ENCODE measurements at regions not wholly inside any gene's neighbourhood (a gene's known extent, or its start where the extent isn't known, plus 50 kb on each side); places are given as distances from the start of the nearest gene placed in this dataset.
"Not testable (repeated sequence)": the region's sequence is repeated elsewhere in the genome, so short reads cannot be mapped to it uniquely, and the experiment has no call there.

DNA sequence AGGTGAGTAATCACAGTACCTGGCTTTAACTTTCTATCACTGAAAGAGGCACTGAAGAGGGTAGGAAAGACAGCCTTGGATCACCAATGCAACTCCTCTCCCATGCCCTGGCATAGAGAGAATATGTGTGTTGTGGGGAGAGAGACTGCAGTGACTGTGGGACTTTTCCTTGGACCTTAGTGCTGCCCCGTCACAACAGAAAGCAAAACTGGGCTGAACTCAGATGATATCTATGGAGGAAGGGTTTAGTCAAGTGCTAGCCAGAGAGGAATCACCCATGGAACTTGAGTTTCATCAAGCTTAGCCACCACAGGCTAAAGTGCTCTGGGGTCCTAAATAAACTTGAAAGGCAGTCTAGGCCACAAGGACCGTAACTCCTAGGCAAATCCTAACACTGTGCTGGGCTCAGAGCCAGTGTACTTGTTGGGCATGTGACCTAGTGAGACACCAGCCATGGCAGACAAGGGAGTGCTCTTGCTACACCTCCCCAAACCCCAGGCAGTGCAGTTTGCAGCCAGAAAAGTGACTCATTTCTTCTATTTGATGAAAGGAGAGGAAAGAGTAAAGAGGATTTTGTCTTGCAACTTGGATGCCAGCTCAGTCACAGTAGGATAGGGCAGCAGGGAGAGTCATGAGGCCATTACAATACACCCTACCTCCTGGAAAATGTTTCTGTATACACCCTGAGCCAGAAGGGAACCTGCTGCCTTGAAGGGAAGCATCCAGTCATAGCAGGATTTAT is 105.8 kb upstream of the SPOPL start:
- DNase-seq = peak; percentile 39

DNA sequence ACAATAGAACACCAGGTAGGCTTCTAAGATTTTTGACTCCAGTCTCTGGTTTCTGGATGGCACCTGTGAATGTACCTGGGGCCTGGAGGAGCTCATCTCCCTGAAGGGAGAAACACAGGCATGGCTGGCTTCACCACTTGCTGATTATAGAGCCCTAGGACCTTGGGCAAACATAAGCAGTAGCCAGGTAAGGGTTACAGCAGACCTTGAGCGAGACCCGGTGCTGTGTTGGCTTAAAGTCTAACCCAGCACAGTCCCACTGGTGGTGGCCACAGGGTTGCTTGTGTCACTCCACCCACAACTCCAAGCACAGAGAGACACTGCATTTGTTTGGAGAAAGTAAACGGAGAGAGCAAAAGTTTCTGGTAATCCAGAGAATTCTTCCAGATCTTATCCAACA is 104.7 kb upstream of the SPOPL start:
- DNase-seq = no peak

DNA sequence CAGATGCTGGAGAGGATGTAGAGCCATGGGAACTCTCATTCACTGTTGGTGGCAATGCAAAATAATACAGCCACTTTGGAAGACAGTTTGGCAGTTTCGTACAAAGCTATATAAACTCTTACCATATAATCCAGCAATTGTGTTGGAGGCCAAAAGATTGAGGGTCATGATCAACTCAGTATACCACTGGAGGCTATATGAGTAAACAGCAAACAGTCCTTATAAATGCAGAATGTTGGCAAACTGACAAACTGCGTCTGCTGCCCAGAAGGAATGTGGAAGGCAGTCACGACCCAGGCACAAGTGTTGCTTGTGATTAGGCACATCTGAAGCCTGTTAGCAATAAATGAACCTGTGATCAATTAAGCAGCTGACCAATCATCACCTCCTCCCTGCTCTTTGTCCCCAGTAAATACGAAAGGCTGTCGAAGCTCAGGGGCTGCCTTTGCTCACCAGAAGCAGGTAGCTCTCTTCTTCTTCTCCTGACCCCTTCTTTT is 98.1 kb upstream of the SPOPL start:
- no peak for DNase-seq

DNA sequence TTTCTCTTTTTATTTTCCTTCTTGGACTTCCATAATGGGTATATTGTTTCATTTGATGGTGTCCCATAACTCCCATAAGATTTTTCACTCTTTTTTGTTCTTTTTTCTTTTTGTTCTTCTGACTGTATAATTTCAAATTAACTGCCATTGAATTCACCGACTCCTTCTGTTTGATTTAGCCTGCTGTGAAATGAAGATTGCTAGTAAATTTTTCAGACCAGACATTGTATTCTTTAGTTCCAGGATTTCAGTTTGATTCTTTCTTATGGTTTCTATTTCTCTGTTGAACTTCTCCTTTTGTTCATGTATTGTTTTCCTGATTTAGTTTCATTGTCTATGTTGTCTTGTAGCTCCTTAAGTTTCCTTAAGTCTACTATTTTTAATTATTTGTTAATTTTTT is 87.6 kb upstream of the SPOPL start:
- DNase-seq = no peak

DNA sequence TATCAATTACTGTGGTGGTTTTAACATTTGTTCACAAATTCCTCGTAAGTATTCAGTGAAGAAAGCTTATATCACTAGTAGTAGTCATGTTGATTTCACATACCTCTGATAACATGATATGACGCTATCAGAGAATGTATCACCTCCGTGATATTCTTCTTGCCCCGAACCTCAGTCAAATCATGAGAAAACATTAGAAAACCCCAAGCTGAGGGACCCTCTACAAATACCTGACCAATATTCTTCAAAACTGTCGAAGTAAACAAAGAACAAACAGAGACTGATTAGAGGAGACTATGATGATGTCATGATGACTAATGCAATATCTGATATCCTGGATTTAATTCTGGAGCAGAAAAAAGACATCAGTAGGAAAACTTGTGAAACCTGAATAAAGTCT is 85.6 kb upstream of the SPOPL start:
- no peak for DNase-seq

DNA sequence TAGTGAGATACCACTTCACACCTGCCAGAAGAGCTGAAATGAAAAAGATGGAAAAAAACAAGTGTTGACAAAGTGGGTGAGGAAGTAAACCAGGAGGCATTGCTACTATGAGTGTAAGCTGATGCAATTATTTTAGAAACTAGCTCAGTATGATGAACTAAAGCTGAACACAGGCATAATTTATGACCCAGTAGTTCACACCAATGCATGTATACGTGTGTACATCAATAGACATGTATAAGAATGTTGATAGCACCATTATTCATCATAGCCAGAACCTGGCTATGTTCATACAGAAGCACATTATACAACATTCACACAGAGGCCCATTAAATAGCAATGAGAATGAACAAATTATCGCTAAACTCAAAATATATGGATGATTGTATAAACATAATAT is 83.1 kb upstream of the SPOPL start:
- DNase-seq = no peak

DNA sequence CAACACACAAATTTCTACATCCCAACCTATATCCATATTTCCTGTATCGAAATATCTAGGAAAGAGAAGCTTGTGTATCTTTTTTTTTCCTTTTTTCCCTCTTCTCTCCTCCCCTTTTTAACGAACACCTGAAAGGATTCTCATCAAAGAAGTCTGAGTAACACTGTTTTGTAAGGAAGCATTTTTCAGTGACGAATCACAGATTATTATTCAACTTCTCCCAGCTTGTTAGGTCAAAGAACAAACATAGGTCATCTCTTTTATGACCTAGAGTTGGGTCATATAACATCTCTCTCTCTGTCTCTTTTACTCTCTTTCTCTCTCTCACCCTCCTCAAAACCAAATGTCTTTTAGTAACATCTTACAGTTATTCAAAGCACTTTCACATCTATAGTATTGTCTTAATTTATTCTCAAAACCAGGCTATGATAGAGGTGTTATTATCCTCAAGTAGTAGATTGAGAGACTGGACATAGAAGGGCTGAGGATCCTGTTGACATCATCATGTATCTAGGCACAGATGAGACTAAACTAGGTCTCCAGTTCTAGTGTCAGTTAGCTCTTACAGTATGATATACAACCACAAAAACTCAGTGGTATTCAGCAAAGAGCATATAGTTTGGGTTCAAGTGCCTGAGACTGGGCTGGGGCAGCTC is 80.1 kb upstream of the SPOPL start:
- peak; percentile 28 for DNase-seq

DNA sequence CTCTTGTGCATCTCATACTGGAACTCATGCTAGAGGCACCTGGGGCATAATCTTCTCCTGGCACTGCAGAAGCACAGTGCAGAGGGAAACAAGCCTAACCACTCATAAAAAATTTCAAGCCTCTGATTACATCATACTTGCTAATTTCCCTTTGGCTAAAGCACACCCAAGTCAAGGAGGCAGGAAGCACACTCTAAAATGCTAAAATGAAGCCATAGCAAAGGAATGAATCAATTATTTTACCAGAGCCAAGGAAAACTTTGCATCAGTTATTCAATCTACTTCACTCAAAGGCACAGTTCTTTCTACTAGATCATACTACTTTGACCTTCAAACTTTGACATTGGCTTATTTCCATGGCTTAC is 79.6 kb upstream of the SPOPL start:
- DNase-seq = peak; percentile 83

DNA sequence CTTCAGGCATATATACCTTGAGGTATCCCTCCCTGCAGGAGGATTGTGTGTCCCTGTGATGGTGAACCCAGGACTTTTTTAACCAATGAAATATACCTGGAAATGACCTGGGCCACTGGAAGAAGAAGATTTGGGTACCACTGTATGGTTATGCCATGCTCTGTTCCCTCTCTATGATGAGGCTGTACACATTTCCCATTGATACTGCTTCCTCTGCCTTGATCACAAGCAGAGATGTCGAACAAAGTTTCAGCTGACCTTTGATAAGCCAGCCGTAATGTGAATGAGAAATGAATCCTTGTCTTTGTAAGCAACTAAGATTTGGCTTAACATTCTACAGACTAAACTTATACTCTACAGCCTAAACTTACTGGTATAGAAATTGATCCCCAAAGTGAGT is 78.4 kb upstream of the SPOPL start:
- no peak for DNase-seq

DNA sequence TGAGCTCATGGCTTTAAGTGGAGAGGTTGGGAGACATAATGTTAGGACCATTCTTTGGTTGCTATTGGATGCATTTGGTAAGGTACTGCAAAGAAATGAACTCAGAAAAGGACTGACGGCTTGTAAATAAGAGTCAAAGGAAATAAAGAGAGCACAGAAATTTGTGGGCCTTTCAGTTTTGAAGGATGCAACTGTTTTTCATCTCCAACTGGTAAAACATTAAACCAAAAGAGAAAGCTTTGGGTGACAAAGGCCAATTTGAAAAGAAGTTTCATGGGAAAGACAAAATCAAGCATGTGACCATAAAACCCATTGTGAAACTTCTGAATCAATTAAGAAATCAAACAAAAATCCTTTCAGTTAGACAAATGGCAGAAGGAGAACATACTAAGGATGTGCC is 77.8 kb upstream of the SPOPL start:
- no peak for DNase-seq

DNA sequence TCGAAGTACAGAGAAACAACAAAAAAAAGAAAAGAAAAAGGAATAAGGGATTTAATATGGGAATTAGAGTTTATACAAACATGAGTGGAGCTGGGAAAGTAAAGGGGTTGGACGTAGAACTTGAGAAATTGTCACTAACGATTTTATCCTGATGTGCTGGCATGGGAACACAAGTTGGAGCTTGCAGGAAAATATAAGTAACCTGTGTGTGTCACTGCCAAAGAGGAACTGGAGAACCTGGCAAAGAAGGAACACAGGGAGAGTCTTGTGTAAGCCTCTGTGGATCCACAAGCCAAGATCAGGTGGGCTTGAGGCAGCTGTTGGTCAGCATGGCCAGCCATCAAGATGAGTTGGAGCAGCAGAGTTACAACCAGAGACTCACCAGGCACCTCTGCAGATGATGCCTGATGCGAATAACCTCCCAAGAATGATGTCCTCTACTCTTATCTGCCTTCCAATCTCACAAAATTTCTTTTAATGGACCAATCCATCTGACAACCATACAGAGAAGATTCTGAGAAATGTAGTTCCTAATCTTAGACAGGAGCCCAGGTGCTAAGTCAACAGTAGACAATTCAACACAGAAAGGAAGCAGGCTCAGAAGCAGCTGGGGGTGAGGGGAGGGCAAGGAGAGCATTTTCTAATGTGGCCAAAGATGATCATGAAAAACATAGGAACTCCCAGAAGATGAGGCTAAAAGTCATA is 77.0 kb upstream of the SPOPL start:
- no peak for DNase-seq

DNA sequence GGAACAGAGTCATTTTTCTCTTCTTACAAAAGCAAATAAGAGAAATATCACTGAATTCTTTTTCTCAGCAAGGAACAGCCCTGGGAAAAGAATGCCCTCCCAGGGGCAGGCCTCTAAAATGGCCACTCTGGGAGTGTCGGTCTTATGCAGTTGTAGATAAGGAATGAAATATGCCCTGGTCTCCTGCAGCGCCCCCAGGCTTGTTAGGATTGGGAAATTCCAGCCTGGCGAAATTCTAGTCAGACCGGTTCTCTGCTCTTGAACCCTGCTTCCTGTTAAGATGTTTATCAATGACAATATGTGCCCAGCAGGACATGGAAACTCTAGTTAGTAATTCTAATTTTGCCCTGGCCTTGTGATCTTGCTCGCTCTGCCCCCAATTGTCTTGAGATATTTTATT is 75.5 kb upstream of the SPOPL start:
- DNase-seq = not testable (repeated sequence)

DNA sequence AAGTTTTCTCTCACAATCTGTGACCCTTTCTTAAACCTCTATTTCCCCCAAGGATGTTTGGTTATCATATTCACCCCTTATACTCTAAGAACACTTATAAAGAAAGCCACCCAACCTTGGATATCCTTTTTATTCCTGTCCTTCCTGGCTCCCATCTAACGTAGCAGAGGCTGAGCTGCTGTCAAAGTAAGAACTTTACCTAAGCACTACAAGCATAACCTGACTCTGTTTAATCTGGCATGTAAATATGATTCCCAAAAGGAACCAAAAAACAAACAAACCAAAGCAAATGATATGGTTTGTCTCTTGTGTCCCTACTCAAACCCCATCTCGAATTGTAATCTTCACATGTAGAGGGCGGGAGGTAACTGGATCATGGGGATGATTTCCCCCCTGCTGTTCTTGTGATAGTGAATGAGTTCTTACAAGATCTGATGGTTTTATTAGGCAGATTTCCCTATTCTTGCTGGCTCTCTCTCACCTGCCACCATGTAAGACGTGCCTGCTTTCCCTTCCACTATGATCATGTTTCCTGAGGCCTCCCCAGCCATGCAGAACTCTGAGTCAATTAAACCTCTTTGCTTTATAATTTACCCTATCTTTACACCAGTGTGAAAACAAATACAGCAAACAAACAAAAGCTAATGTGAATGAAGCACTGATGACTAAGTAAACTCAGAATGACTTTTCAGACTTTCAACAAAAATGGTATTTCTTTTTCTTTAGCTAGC is 72.7 kb upstream of the SPOPL start:
- no peak for DNase-seq

DNA sequence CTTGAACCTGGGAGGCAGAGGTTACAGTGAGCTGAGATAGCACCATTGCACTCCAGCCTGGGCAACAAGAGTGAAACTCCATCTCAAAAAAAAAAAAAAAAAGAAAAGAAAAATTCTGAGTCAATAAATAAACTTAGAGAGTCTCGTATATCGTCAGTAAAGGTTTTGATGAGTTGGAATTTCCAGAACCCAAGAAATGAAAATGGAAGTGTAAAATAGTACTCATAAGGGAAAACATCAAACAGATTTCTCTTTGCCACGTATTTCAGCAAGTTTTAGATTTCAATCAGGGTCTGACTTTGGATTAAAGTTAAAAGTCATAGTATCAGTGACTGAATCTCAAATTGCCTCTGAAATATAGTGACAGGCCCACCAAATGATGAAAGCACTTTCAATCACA is 71.4 kb upstream of the SPOPL start:
- no peak for DNase-seq

DNA sequence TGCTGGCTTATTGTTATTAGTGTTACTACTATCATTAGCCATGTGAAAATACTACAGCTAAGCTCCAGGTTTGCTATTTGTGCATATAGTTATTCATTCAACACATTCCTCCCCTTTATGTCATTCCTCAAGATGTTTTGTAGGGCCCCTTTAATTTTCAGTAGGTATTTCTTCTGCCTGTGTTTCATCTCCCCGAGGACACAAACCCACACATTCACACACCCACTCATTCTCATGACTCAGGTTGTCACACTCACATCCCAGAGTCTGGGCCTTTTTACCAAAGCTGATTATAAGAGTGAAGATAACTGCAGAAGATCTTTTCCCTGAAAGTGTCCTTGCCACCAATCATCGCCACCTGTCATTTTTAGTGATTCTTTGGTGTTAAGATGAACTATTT is 68.6 kb upstream of the SPOPL start:
- DNase-seq = peak; percentile 33

DNA sequence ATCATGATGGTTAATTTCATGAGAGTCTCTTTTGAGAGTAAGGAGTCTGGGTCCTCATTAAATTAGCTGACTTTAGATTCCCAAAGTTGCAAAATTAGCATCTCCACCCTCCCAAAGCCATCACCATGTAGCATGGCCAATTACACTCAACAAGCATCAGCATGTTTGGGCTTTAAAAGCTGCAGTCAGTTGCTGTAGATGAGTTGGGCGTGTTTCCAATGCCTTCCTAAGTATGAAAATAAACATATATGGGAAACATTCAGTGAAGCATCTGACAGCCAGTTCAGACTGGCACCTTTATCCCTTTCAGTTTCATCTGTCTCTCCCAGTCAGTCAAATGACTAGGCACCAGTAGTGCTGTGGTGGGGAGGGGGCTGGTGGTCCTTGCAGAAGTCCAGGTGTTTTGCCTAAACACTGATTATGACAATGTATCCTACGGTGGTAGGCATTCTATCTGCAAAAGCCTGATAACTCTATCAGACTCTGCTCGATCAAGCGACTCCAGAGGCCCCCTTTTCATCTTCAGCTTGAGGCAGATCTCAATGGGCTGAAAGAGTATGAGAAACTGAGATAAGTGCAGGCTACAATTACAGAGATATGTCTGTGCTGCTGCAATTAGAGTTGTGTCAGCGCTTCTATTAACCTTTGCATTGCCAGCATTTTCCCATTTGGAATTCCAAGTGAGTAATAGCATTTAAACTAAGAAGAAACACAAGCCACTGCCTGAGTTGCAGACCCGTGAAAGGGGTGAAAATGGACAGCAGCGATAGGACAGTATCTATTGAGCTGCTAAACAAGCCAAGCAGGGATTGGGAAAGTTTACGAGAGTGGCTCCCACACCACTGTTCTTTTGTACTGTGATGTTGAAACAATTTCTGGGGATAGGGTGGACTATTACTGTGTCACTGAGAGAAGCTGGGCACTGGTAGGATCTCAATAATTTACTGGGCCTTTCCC is 67.3 kb upstream of the SPOPL start:
- DNase-seq = no peak

DNA sequence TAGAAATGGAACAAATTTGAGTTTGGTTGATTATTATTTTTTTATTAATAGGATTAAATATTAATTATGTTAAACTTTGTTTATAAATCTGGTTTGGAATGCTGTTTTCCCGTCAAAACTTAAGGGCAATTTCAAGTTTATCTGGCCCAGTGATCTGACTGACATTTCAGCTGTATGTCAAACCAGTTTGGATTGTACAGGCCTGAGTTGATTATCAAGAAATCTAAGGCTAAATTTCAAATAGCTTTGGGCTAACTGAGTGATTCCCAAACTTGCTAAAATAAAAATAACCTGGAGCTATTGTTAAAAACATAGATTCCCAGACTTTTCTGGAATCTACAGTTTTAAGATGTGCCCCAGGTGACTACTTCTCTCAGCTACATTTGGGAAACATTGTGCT is 65.9 kb upstream of the SPOPL start:
- no peak for DNase-seq

DNA sequence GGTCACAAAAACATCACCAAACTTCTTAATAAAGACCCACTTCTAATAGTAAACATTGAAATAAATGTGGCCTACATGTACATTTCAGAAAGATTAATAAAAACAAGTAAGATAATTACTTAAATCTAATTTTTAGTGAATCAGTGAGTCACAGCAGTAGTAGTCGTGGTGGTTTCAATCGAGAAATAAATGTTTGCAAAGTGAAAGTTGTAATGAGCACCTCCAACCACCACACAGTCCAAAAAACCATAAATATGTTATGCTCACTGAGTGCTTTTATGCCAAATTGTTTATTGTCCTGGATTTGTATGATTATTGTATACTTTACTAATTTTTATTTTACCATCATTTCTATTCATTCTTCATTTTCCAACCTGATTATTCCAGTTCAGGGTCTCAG is 61.8 kb upstream of the SPOPL start:
- no peak for DNase-seq

DNA sequence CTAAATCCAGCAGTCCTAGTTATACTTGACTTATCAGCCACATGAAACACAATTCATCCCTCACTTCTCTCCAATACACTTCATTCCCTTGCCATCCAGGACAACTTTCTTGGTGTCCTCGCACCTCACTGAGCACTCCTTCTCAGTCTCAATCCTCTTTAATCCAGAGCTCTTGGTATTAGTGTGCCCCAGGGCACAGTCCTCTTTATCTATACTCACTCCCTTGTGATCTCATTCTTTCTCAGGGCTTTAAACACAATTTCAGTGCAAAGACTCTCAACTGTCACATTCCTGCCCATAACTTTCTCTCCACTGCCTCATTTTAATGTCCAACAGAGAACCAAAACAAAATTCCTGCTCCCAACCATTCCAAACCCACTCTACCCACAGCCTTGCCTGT is 60.8 kb upstream of the SPOPL start:
- DNase-seq = no peak

DNA sequence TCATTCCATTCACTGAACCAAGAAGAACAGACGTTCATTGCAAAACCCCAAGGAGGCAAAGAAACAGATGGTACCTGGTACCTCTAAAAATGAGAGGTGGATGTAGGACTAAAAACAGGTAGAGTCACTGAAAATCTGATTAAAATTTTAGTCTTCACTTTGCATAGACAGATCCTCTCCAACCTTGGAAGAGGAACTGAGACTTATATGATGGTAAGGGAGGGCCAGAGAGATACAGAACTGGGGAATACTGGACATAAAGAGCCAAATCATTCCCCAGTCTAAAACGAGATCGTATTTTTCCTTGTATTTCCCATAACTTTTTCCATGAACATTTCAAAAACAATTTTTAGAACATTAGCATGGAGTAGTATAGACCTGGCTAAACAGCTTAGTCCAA is 59.7 kb upstream of the SPOPL start:
- DNase-seq = no peak

DNA sequence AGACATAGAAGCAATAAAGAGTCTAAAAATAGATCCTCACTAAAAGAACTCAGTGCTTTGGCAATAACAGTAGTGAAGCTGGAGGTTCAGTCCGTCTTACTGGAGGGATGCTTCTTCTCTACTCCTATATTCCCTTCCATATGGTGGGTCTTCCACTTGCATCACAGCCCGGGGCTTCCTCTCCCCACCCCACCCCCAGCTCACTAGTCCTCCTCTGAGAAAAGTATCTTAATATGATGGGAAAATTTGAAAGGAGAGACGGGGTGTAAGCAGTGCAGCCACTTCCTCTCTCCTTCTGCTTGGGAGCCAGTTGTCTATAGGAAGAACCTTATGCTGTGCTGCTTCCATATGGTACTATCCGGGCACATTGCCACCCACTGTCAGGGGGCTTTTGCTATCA is 57.2 kb upstream of the SPOPL start:
- no peak for DNase-seq

DNA sequence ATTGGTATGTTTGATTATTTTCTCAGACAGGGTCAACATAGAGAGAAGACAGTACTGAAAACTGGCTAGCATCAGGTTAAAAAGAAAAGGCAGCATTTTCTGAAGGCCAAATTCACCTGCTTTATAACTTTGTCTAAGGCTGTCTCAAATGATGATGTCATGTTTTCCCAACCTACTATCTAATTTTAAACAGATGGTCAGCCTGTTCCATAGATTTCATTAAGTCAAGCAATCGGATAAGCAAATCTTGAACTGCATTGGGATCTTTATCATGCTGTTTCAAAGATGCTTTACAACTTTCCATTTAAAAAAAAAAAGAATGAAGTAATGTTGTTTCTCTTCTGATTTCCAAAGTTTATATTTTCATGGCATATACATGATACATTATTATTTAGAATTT is 56.3 kb upstream of the SPOPL start:
- peak; percentile 3 for DNase-seq
